ENCODE measurements at regions not wholly inside any gene's neighbourhood (a gene's known extent, or its start where the extent isn't known, plus 50 kb on each side); places are given as distances from the start of the nearest gene placed in this dataset.

DNA sequence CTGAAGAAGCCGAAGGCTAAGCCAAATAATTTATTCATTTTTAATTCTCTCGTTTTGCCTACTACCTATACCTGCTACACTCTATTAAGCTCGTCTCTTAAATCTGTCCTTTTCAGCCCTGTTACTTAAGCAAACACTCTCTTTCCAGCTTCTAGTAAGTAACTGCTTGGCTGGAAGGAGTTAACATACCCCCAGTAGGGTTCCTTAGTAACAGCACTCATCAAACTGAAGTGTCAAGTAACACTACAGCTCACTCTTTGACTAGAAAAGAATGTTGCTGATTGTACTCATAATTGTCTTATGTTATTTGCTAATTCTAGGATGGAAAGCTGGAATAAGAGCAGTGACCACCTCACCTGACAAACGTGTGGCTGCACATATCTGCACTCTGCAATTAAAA is 120.0 kb upstream of the SCN7A start:
- Histone ChIP-seq H3K27me3 (ENCODE audit: insufficient read depth, low read depth, low read length) (no peaks in the 10 kb centered on the region), H3F3A (ENCODE audit: insufficient read depth, low read length, poor library complexity, severe bottlenecking) (no peaks in the 10 kb centered on the region), H3K4me3 (ENCODE audit: low read length) (no peak overlapping the region), H4K20me1 (ENCODE audit: insufficient read depth) (no peaks in the 10 kb centered on the region), H3K27ac (ENCODE audit: low read length) (no peak overlapping the region), H3K9me2 (ENCODE audit: insufficient read depth, low read length) (no peaks in the 10 kb centered on the region), H3K79me2 (replicated peaks; ENCODE audit: insufficient read depth, low read length) (no peaks in the 10 kb centered on the region), H3K9me3 (ENCODE audit: low read length) (no peaks in the 10 kb centered on the region), H3K36me3 (ENCODE audit: insufficient read depth, low read length) (no peaks in the 10 kb centered on the region), H2AFZ (ENCODE audit: low read depth, low read length) (no peak overlapping the region), H3K9ac (ENCODE audit: low read length) (no peak overlapping the region), H3K4me2 (ENCODE audit: low read length) (no peak overlapping the region)
- TF ChIP-seq RAD21 (conservative IDR thresholded peaks at IDR 0.05) (no peak), CTCF (IDR thresholded peaks at IDR 0.05; ENCODE audit: poor library complexity, severe bottlenecking) (no peak), TAF1 (IDR thresholded peaks at IDR 0.05; ENCODE audit: low read depth) (no peak), MXI1 (conservative IDR thresholded peaks at IDR 0.05; ENCODE audit: poor library complexity, severe bottlenecking) (no peak)

GRCh38 chr2:166613226-166613625 is 119.2 kb upstream of the SCN7A start:
- H3K9ac ChIP-seq (ENCODE audit: low read length) = no peak overlapping the region
- no peaks in the 10 kb centered on the region for H4K20me1 ChIP-seq (ENCODE audit: insufficient read depth)
- no peak overlapping the region for H3K4me2 ChIP-seq (ENCODE audit: low read length)
- H3K9me2 ChIP-seq (ENCODE audit: insufficient read depth, low read length) = no peaks in the 10 kb centered on the region
- no peaks in the 10 kb centered on the region for H3K36me3 ChIP-seq (ENCODE audit: insufficient read depth, low read length)
- no peak for TF ChIP-seq REST (IDR thresholded peaks at IDR 0.05; ENCODE audit: borderline replicate concordance)
- TF ChIP-seq RAD21 (conservative IDR thresholded peaks at IDR 0.05) = no peak
- no peak for TF ChIP-seq EP300 (conservative IDR thresholded peaks at IDR 0.05; ENCODE audit: poor library complexity, severe bottlenecking)
- TF ChIP-seq SMC3 (conservative IDR thresholded peaks at IDR 0.05; ENCODE audit: poor library complexity) = no peak
- no peak for TF ChIP-seq MXI1 (conservative IDR thresholded peaks at IDR 0.05; ENCODE audit: poor library complexity, severe bottlenecking)
- TF ChIP-seq POLR2AphosphoS5 (IDR thresholded peaks at IDR 0.05) = no peak
- TF ChIP-seq TAF1 (IDR thresholded peaks at IDR 0.05; ENCODE audit: low read depth) = no peak
- TF ChIP-seq EZH2 (IDR thresholded peaks at IDR 0.05; ENCODE audit: borderline replicate concordance, insufficient read depth, low read length, poor library complexity, severe bottlenecking) = no peak
- TF ChIP-seq CTCF (IDR thresholded peaks at IDR 0.05; ENCODE audit: poor library complexity, severe bottlenecking) = no peak
- no peak overlapping the region for H3K27ac ChIP-seq (ENCODE audit: low read length)
- H3K79me2 ChIP-seq (replicated peaks; ENCODE audit: insufficient read depth, low read length) = no peaks in the 10 kb centered on the region
- no peak overlapping the region for H2AFZ ChIP-seq (ENCODE audit: low read depth, low read length)
- no peak overlapping the region for H3K4me3 ChIP-seq (ENCODE audit: low read length)
- no peaks in the 10 kb centered on the region for H3K9me3 ChIP-seq (ENCODE audit: low read length)
- no peaks in the 10 kb centered on the region for H3F3A ChIP-seq (ENCODE audit: insufficient read depth, low read length, poor library complexity, severe bottlenecking)
- H3K27me3 ChIP-seq (ENCODE audit: insufficient read depth, low read depth, low read length) = no peaks in the 10 kb centered on the region
